Fibroblast of lung (primary cell): ENCODE measurements at regions not wholly inside any gene's neighbourhood (a gene's known extent, or its start where the extent isn't known, plus 50 kb on each side); places are given as distances from the start of the nearest gene placed in this dataset.

Source experiments
- DNase-seq, 2 donors: peaks; one replicate each; pipeline versions ENCODE4 v3.0.0 to v3.0.0-alpha.2; 2010; ENCODE audit warnings: low read depth in 2 of 2
- H2AFZ ChIP-seq: 2 replicates; pipeline ENCODE4 v1.5.1; 2012; ENCODE audit warnings: low read length, control low read depth, inconsistent platforms
- H3K27ac ChIP-seq: 2 replicates; pipeline ENCODE4 v1.5.1; 2011; ENCODE audit warnings: low read length, control low read depth; ENCODE audit not compliant: insufficient read depth
- H3K27me3 ChIP-seq: 2 replicates; pipeline ENCODE4 v1.5.1; 2011; ENCODE audit warnings: mild to moderate bottlenecking, low read length; ENCODE audit not compliant: control insufficient read depth, insufficient read depth
- H3K36me3 ChIP-seq: 2 replicates; pipeline ENCODE4 v1.5.1; 2011; ENCODE audit warnings: low read length; ENCODE audit not compliant: control insufficient read depth, insufficient read depth
- H3K4me1 ChIP-seq: 2 replicates; pipeline ENCODE4 v1.5.1; 2011; ENCODE audit warnings: low read length; ENCODE audit not compliant: control insufficient read depth, insufficient read depth; ENCODE audit errors: extremely low read depth
- H3K4me2 ChIP-seq: 2 replicates; pipeline ENCODE4 v1.5.1; 2011; ENCODE audit warnings: low read length, control low read depth; ENCODE audit not compliant: insufficient read depth; ENCODE audit errors: extremely low read depth
- H3K4me3 ChIP-seq, 4 experiments: fragments of 200-600 bp in 1 of 4; sonication (generic) in 1 of 4; replicated peaks in 1 of 4; 2 replicates each; pipeline ENCODE4 v1.5.1; 2011 to 2016; ENCODE audit warnings: low read length in 4 of 4, low read depth in 3 of 4, mild to moderate bottlenecking in 3 of 4, control low read depth in 2 of 4, inconsistent platforms in 1 of 4, mixed read lengths in 1 of 4; ENCODE audit not compliant: insufficient read depth in 1 of 4; ENCODE audit errors: control extremely low read depth in 1 of 4
- H3K79me2 ChIP-seq: 2 replicates; pipeline ENCODE4 v1.5.1; 2012; ENCODE audit warnings: mild to moderate bottlenecking, low read length, inconsistent platforms; ENCODE audit not compliant: control insufficient read depth, insufficient read depth
- H3K9ac ChIP-seq: 2 replicates; pipeline ENCODE4 v1.5.1; 2011; ENCODE audit warnings: mild to moderate bottlenecking, low read length, control low read depth; ENCODE audit not compliant: insufficient read depth
- H3K9me3 ChIP-seq: 2 replicates; pipeline ENCODE4 v1.5.1; 2012; ENCODE audit warnings: low read depth, low read length; ENCODE audit not compliant: control insufficient read depth, insufficient read depth
- H4K20me1 ChIP-seq: 2 replicates; pipeline ENCODE4 v1.5.1; 2011; ENCODE audit warnings: low read length; ENCODE audit not compliant: control insufficient read depth, insufficient read depth; ENCODE audit errors: extremely low read depth
- CTCF ChIP-seq, 2 donors: IDR thresholded peaks in 1 of 2; conservative IDR thresholded peaks in 1 of 2; 1 replicate in 1 of 2; 2 replicates in 1 of 2; pipeline ENCODE4 v1.5.1; 2011 to 2012; ENCODE audit warnings: low read length in 2 of 2, control low read depth in 1 of 2, inconsistent platforms in 1 of 2, low read depth in 1 of 2, mild to moderate bottlenecking in 1 of 2
- EZH2 ChIP-seq: IDR thresholded peaks from 2 replicates; pipeline ENCODE4 v1.5.1; 2012; ENCODE audit warnings: low read length, control low read depth, mild to moderate bottlenecking; ENCODE audit errors: missing control alignments

- Histone ChIP-seq H3K79me2 (no peaks in the 10 kb centered on the region), H3K9ac (no peak overlapping the region), H2AFZ (no peak overlapping the region), H4K20me1 (no peaks in the 10 kb centered on the region), H3K4me2 (no peak overlapping the region), H3K27me3 (no peaks in the 10 kb centered on the region), H3K36me3 (no peaks in the 10 kb centered on the region), H3K9me3 (no peaks in the 10 kb centered on the region), H3K27ac (no peak overlapping the region), H3K4me1 (no peaks in the 10 kb centered on the region), H3K4me3 (no peak overlapping the region)
- TF ChIP-seq EZH2 (no peak), CTCF (conservative IDR thresholded peaks at IDR 0.05 in 1 of 2, IDR thresholded peaks at IDR 0.05 in 1 of 2; ENCODE audit: low read depth in 1 of 2, low read length in 2 of 2) (no peak)
- no peak for DNase-seq
Observed at GRCh38 chrX:25674776-25675175, 463.4 kb upstream of the MAGEB18 start.

- Histone ChIP-seq H3K36me3 (no peaks in the 10 kb centered on the region), H3K4me2 (no peak overlapping the region), H4K20me1 (no peaks in the 10 kb centered on the region), H3K9me3 (no peaks in the 10 kb centered on the region), H3K27ac (no peak overlapping the region), H3K4me3 (no peak overlapping the region), H3K4me1 (no peaks in the 10 kb centered on the region), H3K79me2 (no peaks in the 10 kb centered on the region), H3K9ac (no peak overlapping the region), H3K27me3 (no peaks in the 10 kb centered on the region), H2AFZ (no peak overlapping the region)
- no peak for DNase-seq
- no peak for TF ChIP-seq EZH2
- no peak for TF ChIP-seq CTCF (conservative IDR thresholded peaks at IDR 0.05 in 1 of 2, IDR thresholded peaks at IDR 0.05 in 1 of 2; ENCODE audit: low read depth in 1 of 2, low read length in 2 of 2)
Observed at GRCh38 chrX:25701876-25702275, 436.3 kb upstream of the MAGEB18 start.

- Histone ChIP-seq H3K27me3 (no peaks in the 10 kb centered on the region), H3K9me3 (no peaks in the 10 kb centered on the region), H3K27ac (no peak overlapping the region), H3K36me3 (no peaks in the 10 kb centered on the region), H3K4me1 (no peaks in the 10 kb centered on the region), H3K4me3 (no peak overlapping the region), H3K4me2 (no peak overlapping the region), H4K20me1 (no peaks in the 10 kb centered on the region), H3K9ac (no peak overlapping the region), H2AFZ (no peak overlapping the region), H3K79me2 (no peaks in the 10 kb centered on the region)
- no peak for DNase-seq
- TF ChIP-seq EZH2 (no peak), CTCF (conservative IDR thresholded peaks at IDR 0.05 in 1 of 2, IDR thresholded peaks at IDR 0.05 in 1 of 2; ENCODE audit: low read depth in 1 of 2, low read length in 2 of 2) (no peak)
Observed at GRCh38 chrX:25717122-25717521, 421.0 kb upstream of the MAGEB18 start.
